Mesothelial cell of epicardium (in vitro differentiated cells): ENCODE measurements at regions not wholly inside any gene's neighbourhood (a gene's known extent, or its start where the extent isn't known, plus 50 kb on each side); places are given as distances from the start of the nearest gene placed in this dataset.

Experiments
- DNase-seq, 2 experiments: peaks; one replicate each; pipeline ENCODE4 v3.0.0; 2021; ENCODE audit warnings: low spot score in 2 of 2; ENCODE audit not compliant: unreplicated experiment in 2 of 2
- H3K27ac Mint-ChIP-seq: 2 replicates; pipeline ENCODE4 v1.8.0; 2021; ENCODE audit warnings: mixed read lengths
- H3K27me3 Mint-ChIP-seq: 2 replicates; pipeline ENCODE4 v1.8.0; 2021; ENCODE audit warnings: low read depth, mixed read lengths
- H3K36me3 Mint-ChIP-seq: 2 replicates; pipeline ENCODE4 v1.8.0; 2021; ENCODE audit warnings: mixed read lengths
- H3K4me1 Mint-ChIP-seq: 2 replicates; pipeline ENCODE4 v1.8.0; 2021; ENCODE audit warnings: mixed read lengths
- H3K4me3 Mint-ChIP-seq: 2 replicates; pipeline ENCODE4 v1.8.0; 2021; ENCODE audit warnings: mild to moderate bottlenecking, moderate library complexity, mixed read lengths
- H3K9me3 Mint-ChIP-seq: 2 replicates; pipeline ENCODE4 v1.8.0; 2021; ENCODE audit warnings: mixed read lengths
- TF ChIP-seq, protein P1 (sequence below): fragments of 200-600 bp; sonication (generic); IDR thresholded peaks from one replicate; pipeline ENCODE4 v1.5.0; 2021; ENCODE audit warnings: antibody characterized with exemption; ENCODE audit not compliant: unreplicated experiment

- H3K27ac Mint-ChIP-seq, result no peak overlapping the region
- H3K4me3 Mint-ChIP-seq, result no peak overlapping the region
- DNase-seq, result no peak
- H3K27me3 Mint-ChIP-seq, result no peaks in the 10 kb centered on the region
- TF ChIP-seq, protein P1, sequence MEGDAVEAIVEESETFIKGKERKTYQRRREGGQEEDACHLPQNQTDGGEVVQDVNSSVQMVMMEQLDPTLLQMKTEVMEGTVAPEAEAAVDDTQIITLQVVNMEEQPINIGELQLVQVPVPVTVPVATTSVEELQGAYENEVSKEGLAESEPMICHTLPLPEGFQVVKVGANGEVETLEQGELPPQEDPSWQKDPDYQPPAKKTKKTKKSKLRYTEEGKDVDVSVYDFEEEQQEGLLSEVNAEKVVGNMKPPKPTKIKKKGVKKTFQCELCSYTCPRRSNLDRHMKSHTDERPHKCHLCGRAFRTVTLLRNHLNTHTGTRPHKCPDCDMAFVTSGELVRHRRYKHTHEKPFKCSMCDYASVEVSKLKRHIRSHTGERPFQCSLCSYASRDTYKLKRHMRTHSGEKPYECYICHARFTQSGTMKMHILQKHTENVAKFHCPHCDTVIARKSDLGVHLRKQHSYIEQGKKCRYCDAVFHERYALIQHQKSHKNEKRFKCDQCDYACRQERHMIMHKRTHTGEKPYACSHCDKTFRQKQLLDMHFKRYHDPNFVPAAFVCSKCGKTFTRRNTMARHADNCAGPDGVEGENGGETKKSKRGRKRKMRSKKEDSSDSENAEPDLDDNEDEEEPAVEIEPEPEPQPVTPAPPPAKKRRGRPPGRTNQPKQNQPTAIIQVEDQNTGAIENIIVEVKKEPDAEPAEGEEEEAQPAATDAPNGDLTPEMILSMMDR, result no peak
- H3K9me3 Mint-ChIP-seq, result no peaks in the 10 kb centered on the region
- H3K36me3 Mint-ChIP-seq, result no peaks in the 10 kb centered on the region
- H3K4me1 Mint-ChIP-seq, result peaks cover 25% of the 10 kb centered on the region
Measured at GRCh38 chr3:176661432-176661964, 535.8 kb downstream of the TBL1XR1 start.

GRCh38 chr3:176655404-176656094, 541.7 kb downstream of the TBL1XR1 start:
- TF ChIP-seq, protein P1, result no peak
- no peak overlapping the region for H3K4me3 Mint-ChIP-seq
- no peak for DNase-seq
- H3K27me3 Mint-ChIP-seq, result no peaks in the 10 kb centered on the region
- no peaks in the 10 kb centered on the region for H3K4me1 Mint-ChIP-seq
- H3K9me3 Mint-ChIP-seq, result peaks cover 4% of the 10 kb centered on the region
- H3K36me3 Mint-ChIP-seq, result no peaks in the 10 kb centered on the region
- no peak overlapping the region for H3K27ac Mint-ChIP-seq

GRCh38 chr3:176651622-176652021, 545.7 kb downstream of the TBL1XR1 start:
- Mint-ChIP-seq H3K9me3 (peaks cover 4% of the 10 kb centered on the region), H3K4me1 (no peaks in the 10 kb centered on the region), H3K27me3 (no peaks in the 10 kb centered on the region), H3K27ac (no peak overlapping the region), H3K4me3 (no peak overlapping the region), H3K36me3 (no peaks in the 10 kb centered on the region)
- DNase-seq, result no peak
- TF ChIP-seq, protein P1, result no peak

DNA sequence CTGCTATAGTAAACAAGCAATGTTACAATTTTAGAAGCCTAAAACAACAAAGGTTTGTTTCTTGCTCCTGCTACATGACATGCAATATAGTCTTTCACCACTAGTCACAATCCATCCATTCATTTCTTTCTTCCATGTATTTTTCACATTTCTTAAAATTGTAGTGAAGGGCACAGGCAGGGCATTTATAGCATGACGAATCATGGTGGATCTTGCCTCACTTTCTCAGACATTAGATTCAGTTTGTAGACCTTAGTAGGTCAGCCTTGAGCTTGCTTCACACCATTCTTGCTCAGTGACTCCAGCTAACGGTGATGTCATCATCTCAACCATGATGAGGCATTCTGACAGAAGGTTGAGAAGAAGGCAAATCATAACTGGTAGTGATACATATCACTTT, 546.8 kb downstream of the TBL1XR1 start:
- H3K4me1 Mint-ChIP-seq, result no peaks in the 10 kb centered on the region
- TF ChIP-seq, protein P1, result peak; percentile 57
- H3K4me3 Mint-ChIP-seq, result no peak overlapping the region
- no peak for DNase-seq
- no peaks in the 10 kb centered on the region for H3K36me3 Mint-ChIP-seq
- H3K27ac Mint-ChIP-seq, result no peak overlapping the region
- H3K9me3 Mint-ChIP-seq, result peaks cover 4% of the 10 kb centered on the region
- no peaks in the 10 kb centered on the region for H3K27me3 Mint-ChIP-seq

DNA sequence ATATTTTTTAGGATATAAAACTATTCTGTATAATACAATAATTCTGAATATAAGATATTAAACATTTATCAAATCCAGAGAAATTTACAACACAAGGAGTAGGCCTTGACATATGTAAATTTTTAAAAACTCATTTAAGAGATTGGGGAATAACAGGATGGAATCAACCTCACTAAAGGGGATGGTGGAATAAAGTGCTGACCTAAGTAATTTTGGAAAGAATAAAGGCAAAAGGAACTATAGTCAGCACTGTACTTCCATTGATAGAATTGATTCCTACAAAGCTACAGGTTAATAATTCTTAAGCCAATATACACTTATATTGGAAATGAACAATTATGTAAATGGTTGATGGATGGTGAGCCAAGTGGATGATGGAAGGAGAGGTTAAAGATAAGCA, 549.3 kb downstream of the TBL1XR1 start:
- H3K4me3 Mint-ChIP-seq, result no peak overlapping the region
- no peaks in the 10 kb centered on the region for H3K27me3 Mint-ChIP-seq
- H3K9me3 Mint-ChIP-seq, result peaks cover 4% of the 10 kb centered on the region
- H3K27ac Mint-ChIP-seq, result no peak overlapping the region
- H3K4me1 Mint-ChIP-seq, result no peaks in the 10 kb centered on the region
- TF ChIP-seq, protein P1, result no peak
- DNase-seq, result no peak
- no peaks in the 10 kb centered on the region for H3K36me3 Mint-ChIP-seq

DNA sequence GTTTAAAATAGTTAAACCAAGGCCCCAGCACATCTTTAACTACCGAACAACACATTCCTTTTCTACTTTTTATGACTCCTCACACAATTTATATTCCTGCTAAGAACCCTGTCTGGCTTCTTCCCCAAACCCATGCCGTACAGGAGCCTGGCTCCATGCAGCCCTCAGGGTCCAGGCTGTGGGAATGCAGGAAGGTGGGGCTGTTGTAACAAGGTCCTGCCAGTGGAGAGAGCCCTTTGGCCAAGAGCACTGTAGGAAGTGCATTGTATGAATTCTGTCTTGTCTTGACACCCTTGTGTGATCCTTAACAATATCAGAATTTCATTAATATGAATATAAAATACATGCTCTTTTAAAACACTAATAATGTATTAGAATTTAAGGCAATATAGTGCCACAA, 563.8 kb downstream of the TBL1XR1 start:
- no peak for DNase-seq
- no peak overlapping the region for H3K4me3 Mint-ChIP-seq
- TF ChIP-seq, protein P1, result no peak
- H3K27ac Mint-ChIP-seq, result peak overlapping the region; percentile 15
- no peaks in the 10 kb centered on the region for H3K36me3 Mint-ChIP-seq
- H3K9me3 Mint-ChIP-seq, result peaks cover 6% of the 10 kb centered on the region
- peaks cover 6% of the 10 kb centered on the region for H3K4me1 Mint-ChIP-seq
- no peaks in the 10 kb centered on the region for H3K27me3 Mint-ChIP-seq
